ENCODE measurements at regions not wholly inside any gene's neighbourhood (a gene's known extent, or its start where the extent isn't known, plus 50 kb on each side); places are given as distances from the start of the nearest gene placed in this dataset.

DNA sequence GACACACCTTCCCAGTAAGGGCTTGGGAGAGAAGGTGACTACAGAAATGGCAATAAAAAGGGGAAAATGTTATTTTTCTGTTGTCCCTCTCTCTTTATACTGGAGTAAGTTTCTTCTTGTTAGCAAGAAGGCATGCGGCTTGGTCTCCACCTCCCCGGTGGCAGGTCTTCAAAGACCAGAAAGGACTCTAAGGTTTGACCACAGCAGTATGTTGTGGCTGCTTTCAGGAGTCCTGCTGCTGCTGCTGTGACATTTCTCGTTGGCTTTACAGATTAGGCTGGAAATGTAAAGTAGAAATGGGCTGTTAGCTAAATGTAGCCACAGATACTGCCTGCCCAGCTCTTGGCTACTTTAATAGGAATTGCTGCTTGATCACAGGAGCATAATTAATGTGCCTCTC, 175.8 kb upstream of the ZBTB20 start:
- TF ChIP-seq CTCF (IDR thresholded peaks at IDR 0.05; ENCODE audit: low read depth, low read length, missing control alignments), result no peak
- DNase-seq (ENCODE audit: extremely low read depth, low read depth), result no peak
- no peak overlapping the region for H3K4me3 ChIP-seq (replicated peaks; ENCODE audit: low read depth, low read length)

GRCh38 chr3:115323380-115323779, 176.3 kb upstream of the ZBTB20 start:
- no peak for DNase-seq (ENCODE audit: extremely low read depth, low read depth)
- no peak for TF ChIP-seq CTCF (IDR thresholded peaks at IDR 0.05; ENCODE audit: low read depth, low read length, missing control alignments)
- no peak overlapping the region for H3K4me3 ChIP-seq (replicated peaks; ENCODE audit: low read depth, low read length)

- H3K4me3 ChIP-seq (replicated peaks; ENCODE audit: low read depth, low read length), result no peak overlapping the region
- TF ChIP-seq CTCF (IDR thresholded peaks at IDR 0.05; ENCODE audit: low read depth, low read length, missing control alignments), result no peak
- DNase-seq (ENCODE audit: extremely low read depth, low read depth), result no peak
Observed at GRCh38 chr3:115324056-115324455, 177.0 kb upstream of the ZBTB20 start.

GRCh38 chr3:115325539-115325938, 178.5 kb upstream of the ZBTB20 start:
- no peak overlapping the region for H3K4me3 ChIP-seq (replicated peaks; ENCODE audit: low read depth, low read length)
- no peak for TF ChIP-seq CTCF (IDR thresholded peaks at IDR 0.05; ENCODE audit: low read depth, low read length, missing control alignments)
- DNase-seq (ENCODE audit: extremely low read depth, low read depth), result peak; percentile 71

GRCh38 chr3:115330430-115330829, 183.3 kb upstream of the ZBTB20 start:
- H3K4me3 ChIP-seq (replicated peaks; ENCODE audit: low read depth, low read length), result no peak overlapping the region
- DNase-seq (ENCODE audit: extremely low read depth, low read depth), result peak; percentile 52
- TF ChIP-seq CTCF (IDR thresholded peaks at IDR 0.05; ENCODE audit: low read depth, low read length, missing control alignments), result no peak

- no peak for DNase-seq (ENCODE audit: extremely low read depth, low read depth)
- TF ChIP-seq CTCF (IDR thresholded peaks at IDR 0.05; ENCODE audit: low read depth, low read length, missing control alignments), result no peak
Observed at GRCh38 chr3:115332998-115333397, 185.9 kb upstream of the ZBTB20 start.

DNA sequence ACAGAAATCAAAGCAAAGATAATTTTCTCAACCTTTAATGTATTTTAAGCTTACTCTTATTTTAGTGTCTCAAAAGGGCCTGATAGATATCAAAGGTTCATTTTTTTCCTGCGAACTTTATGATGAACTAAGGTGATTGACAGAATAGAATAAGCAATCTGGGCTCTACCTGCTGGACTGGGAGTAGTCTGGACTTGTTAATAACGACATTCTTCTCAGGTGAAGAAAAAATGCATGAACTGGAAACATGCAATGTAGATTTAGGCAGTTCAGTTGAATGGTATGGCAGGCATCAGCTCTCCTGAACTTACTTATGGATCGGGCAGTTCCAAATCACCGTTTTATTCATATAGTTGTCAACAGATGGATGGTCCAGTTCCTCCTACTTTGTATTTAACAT, 189.7 kb upstream of the ZBTB20 start:
- no peak overlapping the region for H3K4me3 ChIP-seq (replicated peaks; ENCODE audit: low read depth, low read length)
- DNase-seq (ENCODE audit: extremely low read depth, low read depth), result no peak
- no peak for TF ChIP-seq CTCF (IDR thresholded peaks at IDR 0.05; ENCODE audit: low read depth, low read length, missing control alignments)

More at GRCh38 chr3:115332998-115333397, 185.9 kb upstream of the ZBTB20 start:
- H3K4me3 ChIP-seq (replicated peaks; ENCODE audit: low read depth, low read length), result no peak overlapping the region
